ENCODE measurements at regions not wholly inside any gene's neighbourhood (a gene's known extent, or its start where the extent isn't known, plus 50 kb on each side); places are given as distances from the start of the nearest gene placed in this dataset.

GRCh38 chr4:137468836-137469235, 63.5 kb downstream of the PCDH18 start:
- no CpG with 5 or more reads among the region's 3 CpGs for WGBS (ENCODE audit: insufficient coverage)
- Mint-ChIP-seq H3K36me3 (no peaks in the 10 kb centered on the region), H3K4me1 (no peaks in the 10 kb centered on the region), H3K27me3 (ENCODE audit: low read depth in 3 of 3) (no peaks in the 10 kb centered on the region), H3K27ac (no peak overlapping the region), H3K9me3 (peaks cover 0 to 15% (median 3%) of the 10 kb centered on the region in 7 donors), H3K4me3 (no peak overlapping the region)
- TF ChIP-seq, protein P1, sequence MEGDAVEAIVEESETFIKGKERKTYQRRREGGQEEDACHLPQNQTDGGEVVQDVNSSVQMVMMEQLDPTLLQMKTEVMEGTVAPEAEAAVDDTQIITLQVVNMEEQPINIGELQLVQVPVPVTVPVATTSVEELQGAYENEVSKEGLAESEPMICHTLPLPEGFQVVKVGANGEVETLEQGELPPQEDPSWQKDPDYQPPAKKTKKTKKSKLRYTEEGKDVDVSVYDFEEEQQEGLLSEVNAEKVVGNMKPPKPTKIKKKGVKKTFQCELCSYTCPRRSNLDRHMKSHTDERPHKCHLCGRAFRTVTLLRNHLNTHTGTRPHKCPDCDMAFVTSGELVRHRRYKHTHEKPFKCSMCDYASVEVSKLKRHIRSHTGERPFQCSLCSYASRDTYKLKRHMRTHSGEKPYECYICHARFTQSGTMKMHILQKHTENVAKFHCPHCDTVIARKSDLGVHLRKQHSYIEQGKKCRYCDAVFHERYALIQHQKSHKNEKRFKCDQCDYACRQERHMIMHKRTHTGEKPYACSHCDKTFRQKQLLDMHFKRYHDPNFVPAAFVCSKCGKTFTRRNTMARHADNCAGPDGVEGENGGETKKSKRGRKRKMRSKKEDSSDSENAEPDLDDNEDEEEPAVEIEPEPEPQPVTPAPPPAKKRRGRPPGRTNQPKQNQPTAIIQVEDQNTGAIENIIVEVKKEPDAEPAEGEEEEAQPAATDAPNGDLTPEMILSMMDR (IDR thresholded peaks at IDR 0.05), result no peak
- no peaks in the 10 kb centered on the region for H4K20me1 ChIP-seq (ENCODE audit: insufficient read depth, low read length)
- no peaks in the 10 kb centered on the region for H3K36me3 ChIP-seq (replicated peaks in 1 of 2; ENCODE audit: control insufficient read depth in 1 of 2, insufficient read depth in 2 of 2, low read length in 2 of 2)
- H3K9ac ChIP-seq (ENCODE audit: insufficient read depth, low read length, poor library complexity, severe bottlenecking), result no peak overlapping the region
- peaks cover 4 to 13% of the 10 kb centered on the region in 2 donors for H3K9me3 ChIP-seq (replicated peaks in 1 of 2; ENCODE audit: control insufficient read depth in 1 of 2, insufficient read depth in 1 of 2, low read length in 2 of 2)
- no peak overlapping the region for H3K27ac ChIP-seq (ENCODE audit: low read depth in 1 of 2, low read length in 2 of 2)
- DNase-seq, result no peak
- no peak overlapping the region for H3K4me3 ChIP-seq (replicated peaks in 1 of 3; ENCODE audit: low read depth in 2 of 3, low read length in 3 of 3)
- no peaks in the 10 kb centered on the region for H3K79me2 ChIP-seq (ENCODE audit: insufficient read depth, low read length)
- no peaks in the 10 kb centered on the region for H3K27me3 ChIP-seq (ENCODE audit: control insufficient read depth in 2 of 2, insufficient read depth in 2 of 2, low read length in 2 of 2)
- no peak overlapping the region for H2AFZ ChIP-seq (ENCODE audit: insufficient read depth, low read depth, low read length, poor library complexity, severe bottlenecking)
- intact Hi-C loops (cut with micrococcal nuclease), result no loop called here
- no peak overlapping the region for H3K4me2 ChIP-seq (replicated peaks; ENCODE audit: extremely low read depth, low read length, poor library complexity, severe bottlenecking)
- H3K4me1 ChIP-seq (ENCODE audit: control insufficient read depth in 1 of 2, insufficient read depth in 2 of 2, low read length in 2 of 2), result no peaks in the 10 kb centered on the region

GRCh38 chr4:137467537-137467936, 64.8 kb downstream of the PCDH18 start:
- no peaks in the 10 kb centered on the region for H3K27me3 Mint-ChIP-seq (ENCODE audit: low read depth in 3 of 3)
- H3K4me3 ChIP-seq (replicated peaks in 1 of 3; ENCODE audit: low read depth in 2 of 3, low read length in 3 of 3), result no peak overlapping the region
- H3K36me3 ChIP-seq (replicated peaks in 1 of 2; ENCODE audit: control insufficient read depth in 1 of 2, insufficient read depth in 2 of 2, low read length in 2 of 2), result no peaks in the 10 kb centered on the region
- no peak overlapping the region for H3K9ac ChIP-seq (ENCODE audit: insufficient read depth, low read length, poor library complexity, severe bottlenecking)
- H3K4me3 Mint-ChIP-seq, result no peak overlapping the region
- TF ChIP-seq, protein P1 (IDR thresholded peaks at IDR 0.05), result no peak
- H3K4me1 ChIP-seq (ENCODE audit: control insufficient read depth in 1 of 2, insufficient read depth in 2 of 2, low read length in 2 of 2), result no peaks in the 10 kb centered on the region
- H3K9me3 ChIP-seq (replicated peaks in 1 of 2; ENCODE audit: control insufficient read depth in 1 of 2, insufficient read depth in 1 of 2, low read length in 2 of 2), result peaks cover 4 to 13% of the 10 kb centered on the region in 2 donors
- no peaks in the 10 kb centered on the region for H3K79me2 ChIP-seq (ENCODE audit: insufficient read depth, low read length)
- H4K20me1 ChIP-seq (ENCODE audit: insufficient read depth, low read length), result no peaks in the 10 kb centered on the region
- no peak overlapping the region for H3K27ac ChIP-seq (ENCODE audit: low read depth in 1 of 2, low read length in 2 of 2)
- no peak overlapping the region for H2AFZ ChIP-seq (ENCODE audit: insufficient read depth, low read depth, low read length, poor library complexity, severe bottlenecking)
- intact Hi-C loops (cut with micrococcal nuclease), result no loop called here
- no peaks in the 10 kb centered on the region for H3K4me1 Mint-ChIP-seq
- peaks cover 0 to 15% (median 5%) of the 10 kb centered on the region in 7 donors for H3K9me3 Mint-ChIP-seq
- H3K4me2 ChIP-seq (replicated peaks; ENCODE audit: extremely low read depth, low read length, poor library complexity, severe bottlenecking), result no peak overlapping the region
- DNase-seq, result no peak
- no peaks in the 10 kb centered on the region for H3K36me3 Mint-ChIP-seq
- H3K27ac Mint-ChIP-seq, result no peak overlapping the region
- no peaks in the 10 kb centered on the region for H3K27me3 ChIP-seq (ENCODE audit: control insufficient read depth in 2 of 2, insufficient read depth in 2 of 2, low read length in 2 of 2)
